SK-N-MC (cell line): ENCODE measurements at regions not wholly inside any gene's neighbourhood (a gene's known extent, or its start where the extent isn't known, plus 50 kb on each side); places are given as distances from the start of the nearest gene placed in this dataset.
A peak's percentile ranks its signal among the peaks of the same experiment; 100 is the strongest.

Experiments used
- EZH2 ChIP-seq: fragments of 200-600 bp; sonication (generic); IDR thresholded peaks from one replicate; pipeline ENCODE4 v1.6.1; 2017; ENCODE audit warnings: antibody characterized with exemption
- POLR2AphosphoS5 ChIP-seq: IDR thresholded peaks from 2 replicates; pipeline ENCODE4 v1.6.1; 2012; ENCODE audit warnings: mild to moderate bottlenecking, low read depth, low read length, borderline replicate concordance

DNA sequence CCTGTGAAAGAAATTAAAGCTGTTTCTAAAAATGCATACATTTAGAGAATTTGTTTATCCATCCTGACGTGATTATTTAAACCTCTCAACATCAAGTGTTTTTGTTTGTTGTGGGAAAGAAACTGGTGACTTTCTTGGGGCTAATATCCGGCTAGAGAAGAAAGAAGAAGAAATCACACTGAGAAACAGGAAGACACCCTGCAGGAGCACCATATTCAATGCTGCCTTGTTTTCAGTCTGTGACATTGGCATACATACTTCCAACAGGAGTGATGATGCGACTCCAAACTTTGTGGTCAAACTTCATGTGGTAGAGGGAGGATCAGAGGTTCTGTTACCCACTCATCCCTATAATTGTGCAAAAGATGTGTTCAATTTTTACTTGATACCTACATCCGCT, 997.6 kb upstream of the CITED2 start:
- TF ChIP-seq EZH2: no peak
- TF ChIP-seq POLR2AphosphoS5: peak; percentile 26; the same call in 1 of the 2 replicates
